ENCODE measurements at regions not wholly inside any gene's neighbourhood (a gene's known extent, or its start where the extent isn't known, plus 50 kb on each side); places are given as distances from the start of the nearest gene placed in this dataset.
"Not testable (repeated sequence)": the region's sequence is repeated elsewhere in the genome, so short reads cannot be mapped to it uniquely, and the experiment has no call there.

- not testable (repeated sequence) for TF ChIP-seq ZFX (IDR thresholded peaks at IDR 0.05); CTCF (conservative IDR thresholded peaks at IDR 0.05)
Observed at GRCh38 chr16:59096682-59097081, 362.6 kb upstream of the GOT2 start.
